ENCODE measurements at regions not wholly inside any gene's neighbourhood (a gene's known extent, or its start where the extent isn't known, plus 50 kb on each side); places are given as distances from the start of the nearest gene placed in this dataset.

DNA sequence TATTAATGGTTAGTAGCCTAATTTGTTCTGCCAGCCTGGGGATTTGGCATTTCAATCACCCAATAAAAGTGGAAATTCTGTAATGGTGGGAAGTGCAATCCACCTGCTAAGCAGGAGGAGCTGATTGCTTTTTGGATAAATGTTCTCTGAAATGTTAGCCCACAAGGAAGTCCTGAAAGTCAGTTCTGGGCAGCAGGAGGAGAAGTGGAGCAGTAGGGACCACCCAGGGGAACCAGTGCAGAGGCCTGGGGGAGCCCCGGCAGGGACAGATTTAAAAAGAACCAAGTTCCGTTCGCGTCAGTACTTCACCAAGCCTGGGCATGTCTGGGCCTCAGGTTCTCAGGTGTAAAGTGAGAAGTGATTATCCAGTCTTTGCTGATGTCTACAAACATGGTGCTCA, 248.5 kb upstream of the RAB6C start:
- TF ChIP-seq, protein P1, sequence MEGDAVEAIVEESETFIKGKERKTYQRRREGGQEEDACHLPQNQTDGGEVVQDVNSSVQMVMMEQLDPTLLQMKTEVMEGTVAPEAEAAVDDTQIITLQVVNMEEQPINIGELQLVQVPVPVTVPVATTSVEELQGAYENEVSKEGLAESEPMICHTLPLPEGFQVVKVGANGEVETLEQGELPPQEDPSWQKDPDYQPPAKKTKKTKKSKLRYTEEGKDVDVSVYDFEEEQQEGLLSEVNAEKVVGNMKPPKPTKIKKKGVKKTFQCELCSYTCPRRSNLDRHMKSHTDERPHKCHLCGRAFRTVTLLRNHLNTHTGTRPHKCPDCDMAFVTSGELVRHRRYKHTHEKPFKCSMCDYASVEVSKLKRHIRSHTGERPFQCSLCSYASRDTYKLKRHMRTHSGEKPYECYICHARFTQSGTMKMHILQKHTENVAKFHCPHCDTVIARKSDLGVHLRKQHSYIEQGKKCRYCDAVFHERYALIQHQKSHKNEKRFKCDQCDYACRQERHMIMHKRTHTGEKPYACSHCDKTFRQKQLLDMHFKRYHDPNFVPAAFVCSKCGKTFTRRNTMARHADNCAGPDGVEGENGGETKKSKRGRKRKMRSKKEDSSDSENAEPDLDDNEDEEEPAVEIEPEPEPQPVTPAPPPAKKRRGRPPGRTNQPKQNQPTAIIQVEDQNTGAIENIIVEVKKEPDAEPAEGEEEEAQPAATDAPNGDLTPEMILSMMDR (IDR thresholded peaks at IDR 0.05; ENCODE audit: low read depth, low read length, poor library complexity, severe bottlenecking) = no peak
- TF ChIP-seq EZH2phosphoT487 (IDR thresholded peaks at IDR 0.05; ENCODE audit: borderline replicate concordance, low read length) = no peak

Measured in DOHH2 (cell line).